K562 (cell line): ENCODE measurements at regions not wholly inside any gene's neighbourhood (a gene's known extent, or its start where the extent isn't known, plus 50 kb on each side); places are given as distances from the start of the nearest gene placed in this dataset.

Experiments used
- ATAC-seq: fragments of 200-7000 bp; cut with Tn5 transposase; 3 replicates; pipeline ENCODE4 v1.9.1; 2020; ENCODE audit warnings: moderate library complexity
- BruUV-seq: library from RNA; stranded (reverse); fragments of 400-500 nt; replicated peaks from 2 replicates; lab custom pipeline; 2021; lab: Mats Ljungman, UMichigan
- CTCF ChIA-PET: fragments of 300-600 bp; formaldehyde crosslinking; extraction: SDS; loops from one replicate; lab custom pipeline; 2021; ENCODE audit warnings: low intra/inter-chr PET ratio; lab: Yijun Ruan, JAX
- POLR2A ChIA-PET: fragments of 300-600, 350-650 bp; sonication (Branson Sonifier 250); formaldehyde crosslinking; extraction: SDS; loops from one replicate; lab custom pipeline; 2021; ENCODE audit warnings: antibody characterized with exemption, inconsistent platforms; lab: Yijun Ruan, JAX
- DNase-seq, 4 experiments: peaks; one replicate each; pipeline versions ENCODE4 v3.0.0 to v3.0.0-alpha.2; 2011 to 2018; ENCODE audit warnings: low spot score in 3 of 4, mixed read lengths in 3 of 4; ENCODE audit errors: extremely low read depth in 1 of 4
- FAIRE-seq: peaks from 2 replicates; lab custom pipeline; 2011; peaks lifted over from hg19 to GRCh38; lab: Jason Lieb, UNC
- H2AFZ ChIP-seq: 2 replicates; pipeline ENCODE4 v1.6.0; 2011; ENCODE audit warnings: low read depth, low read length, control low read depth, inconsistent platforms
- H3K27ac ChIP-seq: fragments of 200-600 bp; 3 replicates; pipeline ENCODE4 v1.8.0; 2011; ENCODE audit warnings: low read depth, mild to moderate bottlenecking, control low read depth, inconsistent platforms, low read length, moderate library complexity, mixed read lengths; ENCODE audit errors: extremely low read depth
- H3K27me3 ChIP-seq, 2 experiments: fragments of 300-600 bp in 1 of 2; 2 replicates in 1 of 2; 3 replicates in 1 of 2; pipeline versions ENCODE4 v1.6.0 to v1.8.0; 2011; ENCODE audit warnings: inconsistent platforms in 2 of 2, low read length in 2 of 2, mild to moderate bottlenecking in 1 of 2, mixed read lengths in 1 of 2, moderate library complexity in 1 of 2; ENCODE audit not compliant: control insufficient read depth in 2 of 2, insufficient read depth in 2 of 2
- H3K36me3 ChIP-seq: fragments of 300-600 bp; 3 replicates; pipeline ENCODE4 v1.8.0; 2011; ENCODE audit warnings: mild to moderate bottlenecking, low read length, inconsistent platforms; ENCODE audit not compliant: control insufficient read depth, insufficient read depth
- H3K4me1 ChIP-seq, 2 experiments: fragments of 200-600 bp in 1 of 2; replicated peaks in 1 of 2; 2 replicates in 1 of 2; 3 replicates in 1 of 2; pipeline versions ENCODE4 v1.5.1 to v1.8.0; 2011; ENCODE audit warnings: inconsistent platforms in 2 of 2, low read length in 2 of 2, mild to moderate bottlenecking in 1 of 2, mixed read lengths in 1 of 2, moderate library complexity in 1 of 2; ENCODE audit not compliant: control insufficient read depth in 2 of 2, insufficient read depth in 2 of 2
- H3K4me2 ChIP-seq: 2 replicates; pipeline ENCODE4 v1.6.1; 2011; ENCODE audit warnings: low read length, control low read depth, inconsistent platforms, mixed read lengths; ENCODE audit not compliant: insufficient read depth
- H3K4me3 ChIP-seq: fragments of 200-600 bp; sonication (generic), shearing (Covaris generic); 2 replicates; pipeline ENCODE4 v1.5.1; 2016; ENCODE audit warnings: control low read depth, inconsistent platforms
- H3K79me2 ChIP-seq: fragments of 200-600 bp; 3 replicates; pipeline ENCODE4 v1.8.0; 2011; ENCODE audit warnings: low read length, inconsistent platforms; ENCODE audit not compliant: control insufficient read depth, insufficient read depth
- H3K9ac ChIP-seq, 2 experiments: 2 replicates each; pipeline versions ENCODE4 v1.6.0 to v1.6.1; 2011; ENCODE audit warnings: low read depth in 2 of 2, low read length in 2 of 2, control low read depth in 1 of 2, inconsistent platforms in 1 of 2, mild to moderate bottlenecking in 1 of 2, mixed read lengths in 1 of 2; ENCODE audit not compliant: insufficient read depth in 1 of 2
- H3K9me1 ChIP-seq: one replicate; pipeline ENCODE4 v1.6.0; 2011; ENCODE audit warnings: inconsistent platforms, mild to moderate bottlenecking, low read length, moderate library complexity; ENCODE audit not compliant: control insufficient read depth, insufficient read depth
- H3K9me3 ChIP-seq: replicated peaks from 2 replicates; pipeline ENCODE4 v1.5.1; 2011; ENCODE audit warnings: low read depth, low read length, inconsistent platforms; ENCODE audit not compliant: control insufficient read depth, insufficient read depth
- H4K20me1 ChIP-seq: replicated peaks from 2 replicates; pipeline ENCODE4 v1.6.1; 2011; ENCODE audit warnings: low read length, inconsistent platforms, mixed read lengths; ENCODE audit not compliant: control insufficient read depth, insufficient read depth
- MEIS2 ChIP-seq: fragments of 450-650 bp; IDR thresholded peaks from 2 replicates; pipeline ENCODE4 v1.6.1; 2014; ENCODE audit warnings: mild to moderate bottlenecking; ENCODE audit not compliant: partially characterized antibody
- WGBS: fragments of 100-300 bp; shearing (Covaris generic); methylation state at CpG from one replicate; pipeline ENCODE4 v1.1.6; 2016; ENCODE audit warnings: low coverage, mixed read lengths; ENCODE audit not compliant: insufficient coverage; ENCODE audit errors: missing lambda C conversion rate; 5-methylcytosine and 5-hydroxymethylcytosine counted together
- in situ Hi-C: fragments of 300-500 bp; cut with MboI; formaldehyde crosslinking; loops from 4 replicates; pipeline ENCODE4 v1.15.0; 2018; ENCODE audit warnings: inconsistent platforms, mixed read lengths
- intact Hi-C: fragments of 100-400 bp; cut with micrococcal nuclease; formaldehyde crosslinking; loops from 2 replicates; pipeline ENCODE4 v1.14.2; 2022
- TF ChIP-seq, protein P1 (sequence below), 2 experiments: IDR thresholded peaks in 1 of 2; conservative IDR thresholded peaks in 1 of 2; 2 replicates each; pipeline ENCODE4 v1.6.1; 2016; ENCODE audit warnings: low read depth in 2 of 2, mild to moderate bottlenecking in 1 of 2, missing compliant biosample characterization in 1 of 2, missing genetic modification characterization in 1 of 2, moderate library complexity in 1 of 2
- TF ChIP-seq, protein P2 (sequence below): fragments of 250-450 bp; sonication (Bioruptor Pico); IDR thresholded peaks from 2 replicates; pipeline ENCODE4 v1.5.1; 2021; ENCODE audit warnings: mild to moderate bottlenecking

DNA sequence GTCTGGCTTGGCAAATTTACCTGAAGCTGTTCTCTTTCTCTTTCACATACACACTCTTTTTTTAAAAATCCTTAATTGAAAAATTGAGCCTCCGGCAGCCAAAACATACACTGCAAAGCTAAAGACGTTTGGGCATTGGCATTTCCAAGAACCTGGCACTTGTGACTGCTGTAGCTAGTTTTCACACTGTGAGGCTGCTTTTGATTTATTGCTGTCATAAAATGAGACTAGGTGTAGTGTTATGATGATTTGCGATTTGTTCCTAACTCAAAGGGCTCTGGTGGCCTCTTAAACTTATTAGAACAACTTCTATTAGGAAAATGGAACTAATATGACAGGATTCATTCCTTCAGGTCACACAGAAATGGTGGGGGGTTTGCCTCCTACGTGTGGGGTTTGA is 377.1 kb upstream of the FAR2 start:
- Histone ChIP-seq H3K36me3 (no peaks in the 10 kb centered on the region), H3K27me3 (no peaks in the 10 kb centered on the region)
- CTCF ChIA-PET = no interaction called here
- TF ChIP-seq, protein P1, sequence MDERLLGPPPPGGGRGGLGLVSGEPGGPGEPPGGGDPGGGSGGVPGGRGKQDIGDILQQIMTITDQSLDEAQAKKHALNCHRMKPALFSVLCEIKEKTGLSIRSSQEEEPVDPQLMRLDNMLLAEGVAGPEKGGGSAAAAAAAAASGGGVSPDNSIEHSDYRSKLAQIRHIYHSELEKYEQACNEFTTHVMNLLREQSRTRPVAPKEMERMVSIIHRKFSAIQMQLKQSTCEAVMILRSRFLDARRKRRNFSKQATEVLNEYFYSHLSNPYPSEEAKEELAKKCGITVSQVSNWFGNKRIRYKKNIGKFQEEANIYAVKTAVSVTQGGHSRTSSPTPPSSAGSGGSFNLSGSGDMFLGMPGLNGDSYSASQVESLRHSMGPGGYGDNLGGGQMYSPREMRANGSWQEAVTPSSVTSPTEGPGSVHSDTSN (CRISPR knock-in tag; IDR thresholded peaks at IDR 0.05; ENCODE audit: low read depth) = no peak
- TF ChIP-seq, protein P1 (tag; conservative IDR thresholded peaks at IDR 0.05; ENCODE audit: low read depth) = peak; percentile 47; the same call in 1 of the 2 replicates
- TF ChIP-seq, protein P2, sequence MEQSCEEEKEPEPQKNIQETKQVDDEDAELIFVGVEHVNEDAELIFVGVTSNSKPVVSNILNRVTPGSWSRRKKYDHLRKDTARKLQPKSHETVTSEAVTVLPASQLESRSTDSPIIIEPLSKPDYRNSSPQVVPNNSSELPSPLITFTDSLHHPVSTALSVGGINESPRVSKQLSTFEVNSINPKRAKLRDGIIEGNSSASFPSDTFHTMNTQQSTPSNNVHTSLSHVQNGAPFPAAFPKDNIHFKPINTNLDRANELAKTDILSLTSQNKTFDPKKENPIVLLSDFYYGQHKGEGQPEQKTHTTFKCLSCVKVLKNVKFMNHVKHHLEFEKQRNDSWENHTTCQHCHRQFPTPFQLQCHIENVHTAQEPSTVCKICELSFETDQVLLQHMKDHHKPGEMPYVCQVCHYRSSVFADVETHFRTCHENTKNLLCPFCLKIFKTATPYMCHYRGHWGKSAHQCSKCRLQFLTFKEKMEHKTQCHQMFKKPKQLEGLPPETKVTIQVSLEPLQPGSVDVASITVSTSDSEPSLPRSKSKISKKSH = no peak
- peak; percentile 32 for TF ChIP-seq MEIS2
- TF ChIP-seq, all 486 proteins: peak for 2
- 1% methylated on average over 4 of the region's 4 CpGs for WGBS
- Histone ChIP-seq H3K27ac (no peak overlapping the region), H3K4me2 (no peak overlapping the region), H2AFZ (no peak overlapping the region), H3K79me2 (no peaks in the 10 kb centered on the region), H3K9me1 (no peaks in the 10 kb centered on the region), H3K4me3 (no peak overlapping the region), H3K9me3 (no peaks in the 10 kb centered on the region), H3K9ac (no peak overlapping the region), H4K20me1 (no peaks in the 10 kb centered on the region), H3K4me1 (no peaks in the 10 kb centered on the region)
- DNase-seq = no peak
- no TSS peak for BruUV-seq
- intact Hi-C loops (no loop called here), in situ Hi-C loops (no loop called here)
- POLR2A ChIA-PET = no interaction called here
- no peak for FAIRE-seq
- ATAC-seq = no peak
